ENCODE measurements at regions not wholly inside any gene's neighbourhood (a gene's known extent, or its start where the extent isn't known, plus 50 kb on each side); places are given as distances from the start of the nearest gene placed in this dataset.
A peak's percentile ranks its signal among the peaks of the same experiment; 100 is the strongest.

DNA sequence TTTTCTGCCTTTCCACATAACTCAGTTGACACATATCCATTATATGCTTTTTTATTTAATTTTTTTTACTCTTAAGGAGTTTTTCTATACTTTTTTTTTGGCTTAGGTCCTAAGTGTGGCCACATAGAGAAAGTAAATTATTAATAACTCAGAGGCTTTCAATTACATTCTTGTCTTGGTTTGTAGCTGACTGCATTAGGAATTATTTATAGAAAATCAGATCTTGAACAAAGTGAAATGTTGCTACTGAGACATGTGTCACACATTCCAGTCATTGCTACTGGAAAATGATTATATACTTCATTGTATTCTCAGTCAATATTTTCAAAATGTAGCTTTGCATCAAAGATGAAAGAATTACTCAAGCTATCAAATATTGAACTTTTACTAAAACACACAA, 1277.9 kb downstream of the CDY2B start:
- no peaks in the 10 kb centered on the region for H3K4me1 ChIP-seq (ENCODE audit: control insufficient read depth in 2 of 2, insufficient read depth in 1 of 2, low read depth in 1 of 2, low read length in 2 of 2)
- no peak overlapping the region for H3K4me3 ChIP-seq (ENCODE audit: low read length in 2 of 2)
- H3K23ac ChIP-seq (ENCODE audit: low read depth, low read length, poor library complexity): no peak overlapping the region
- no peak overlapping the region for H3K18ac ChIP-seq (ENCODE audit: low read length)
- H3K36me3 ChIP-seq (replicated peaks in 1 of 2; ENCODE audit: control insufficient read depth in 2 of 2, insufficient read depth in 2 of 2, low read length in 2 of 2): no peaks in the 10 kb centered on the region
- H3K27ac ChIP-seq (replicated peaks; ENCODE audit: low read length): no peak overlapping the region
- no peak overlapping the region for H4K8ac ChIP-seq (ENCODE audit: low read depth, low read length)
- H2BK15ac ChIP-seq (ENCODE audit: low read length): no peak overlapping the region
- no peak overlapping the region for H3K4ac ChIP-seq (ENCODE audit: low read length)
- H3K9me3 ChIP-seq (replicated peaks in 1 of 2; ENCODE audit: control insufficient read depth in 2 of 2, insufficient read depth in 1 of 2, low read depth in 1 of 2, low read length in 2 of 2): no peaks in the 10 kb centered on the region
- no peak overlapping the region for H2BK5ac ChIP-seq (ENCODE audit: low read length)
- no peak overlapping the region for H4K91ac ChIP-seq (ENCODE audit: low read depth, low read length, poor library complexity)
- no peak overlapping the region for H2BK12ac ChIP-seq (ENCODE audit: low read length)
- no peak overlapping the region for H2BK120ac ChIP-seq (ENCODE audit: low read depth, low read length)
- H2AFZ ChIP-seq (ENCODE audit: low read length): no peak overlapping the region
- H3K79me1 ChIP-seq (ENCODE audit: low read depth, low read length): no peaks in the 10 kb centered on the region
- no peak overlapping the region for H3K4me2 ChIP-seq (ENCODE audit: insufficient read depth, low read length, poor library complexity, severe bottlenecking)
- no peak overlapping the region for H2AK5ac ChIP-seq (ENCODE audit: low read depth, low read length)
- DNase-seq (ENCODE audit: low spot score): no peak
- H3K27me3 ChIP-seq (ENCODE audit: control insufficient read depth in 3 of 3, insufficient read depth in 3 of 3, low read depth in 1 of 3, low read length in 3 of 3): no peaks in the 10 kb centered on the region
- H3K14ac ChIP-seq (ENCODE audit: low read length): no peak overlapping the region
- H3K9ac ChIP-seq (ENCODE audit: low read depth, low read length, poor library complexity): no peak overlapping the region

DNA sequence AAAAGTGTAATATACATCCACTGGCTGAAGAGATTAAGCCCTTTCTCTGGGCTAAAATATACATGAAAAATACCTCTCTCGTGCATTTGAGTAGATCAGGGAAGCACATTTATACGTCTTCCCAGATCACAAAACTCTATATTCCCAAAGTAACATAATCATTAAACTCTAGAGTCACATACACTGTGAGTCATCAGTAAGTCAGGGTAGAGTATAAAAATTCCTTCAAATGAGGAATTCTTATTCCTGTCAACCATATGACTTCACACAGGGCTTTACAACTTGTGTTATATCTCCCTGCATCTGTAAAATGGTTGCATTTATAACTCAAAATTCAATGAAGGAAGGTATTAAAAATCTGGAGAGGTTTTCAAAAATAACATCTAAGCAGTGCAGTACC, 1278.4 kb downstream of the CDY2B start:
- no peak overlapping the region for H2AK5ac ChIP-seq (ENCODE audit: low read depth, low read length)
- no peak for DNase-seq (ENCODE audit: low spot score)
- H3K14ac ChIP-seq (ENCODE audit: low read length): no peak overlapping the region
- H3K27ac ChIP-seq (replicated peaks; ENCODE audit: low read length): no peak overlapping the region
- H4K91ac ChIP-seq (ENCODE audit: low read depth, low read length, poor library complexity): no peak overlapping the region
- H4K8ac ChIP-seq (ENCODE audit: low read depth, low read length): no peak overlapping the region
- no CpG with 5 or more reads among the region's 2 CpGs for WGBS, 2 donors (ENCODE audit: extremely low coverage in 2 of 2, insufficient read length in 2 of 2, insufficient replicate concordance in 1 of 2)
- no peaks in the 10 kb centered on the region for H3K9me3 ChIP-seq (replicated peaks in 1 of 2; ENCODE audit: control insufficient read depth in 2 of 2, insufficient read depth in 1 of 2, low read depth in 1 of 2, low read length in 2 of 2)
- H3K4ac ChIP-seq (ENCODE audit: low read length): no peak overlapping the region
- no peaks in the 10 kb centered on the region for H3K27me3 ChIP-seq (ENCODE audit: control insufficient read depth in 3 of 3, insufficient read depth in 3 of 3, low read depth in 1 of 3, low read length in 3 of 3)
- H3K18ac ChIP-seq (ENCODE audit: low read length): no peak overlapping the region
- no peak overlapping the region for H2BK5ac ChIP-seq (ENCODE audit: low read length)
- H3K4me3 ChIP-seq (ENCODE audit: low read length in 2 of 2): no peak overlapping the region
- H2AFZ ChIP-seq (ENCODE audit: low read length): no peak overlapping the region
- H2BK120ac ChIP-seq (ENCODE audit: low read depth, low read length): no peak overlapping the region
- H2BK15ac ChIP-seq (ENCODE audit: low read length): no peak overlapping the region
- H3K9ac ChIP-seq (ENCODE audit: low read depth, low read length, poor library complexity): no peak overlapping the region
- no peaks in the 10 kb centered on the region for H3K4me1 ChIP-seq (ENCODE audit: control insufficient read depth in 2 of 2, insufficient read depth in 1 of 2, low read depth in 1 of 2, low read length in 2 of 2)
- H3K4me2 ChIP-seq (ENCODE audit: insufficient read depth, low read length, poor library complexity, severe bottlenecking): no peak overlapping the region
- H3K79me1 ChIP-seq (ENCODE audit: low read depth, low read length): no peaks in the 10 kb centered on the region
- H2BK12ac ChIP-seq (ENCODE audit: low read length): no peak overlapping the region
- H3K36me3 ChIP-seq (replicated peaks in 1 of 2; ENCODE audit: control insufficient read depth in 2 of 2, insufficient read depth in 2 of 2, low read length in 2 of 2): no peaks in the 10 kb centered on the region
- no peak overlapping the region for H3K23ac ChIP-seq (ENCODE audit: low read depth, low read length, poor library complexity)

DNA sequence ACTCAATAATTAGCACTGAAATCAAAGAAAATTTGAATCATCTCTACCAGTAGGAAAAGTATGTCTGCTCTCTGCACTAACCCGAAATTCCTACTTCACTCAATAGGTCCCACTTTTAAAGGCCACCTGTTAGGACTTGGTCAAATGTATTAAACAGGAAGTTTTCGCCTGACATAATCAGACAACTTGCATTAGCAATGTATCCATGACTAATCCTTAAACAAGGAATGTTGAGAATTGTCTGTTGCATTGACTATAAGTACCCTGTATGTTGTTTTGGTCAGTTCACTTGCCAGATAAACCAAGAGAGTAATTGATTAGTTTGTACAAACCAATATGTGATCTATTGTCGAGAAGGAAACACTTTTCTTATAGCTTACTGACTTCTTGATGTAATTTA, 1308.0 kb downstream of the CDY2B start:
- no peak overlapping the region for H3K23ac ChIP-seq (ENCODE audit: low read depth, low read length, poor library complexity)
- H3K14ac ChIP-seq (ENCODE audit: low read length): no peak overlapping the region
- no peak for DNase-seq (ENCODE audit: low spot score)
- H3K4me1 ChIP-seq (ENCODE audit: control insufficient read depth in 2 of 2, insufficient read depth in 1 of 2, low read depth in 1 of 2, low read length in 2 of 2): no peaks in the 10 kb centered on the region
- H3K79me1 ChIP-seq (ENCODE audit: low read depth, low read length): no peaks in the 10 kb centered on the region
- no peak overlapping the region for H3K18ac ChIP-seq (ENCODE audit: low read length)
- H3K36me3 ChIP-seq (replicated peaks in 1 of 2; ENCODE audit: control insufficient read depth in 2 of 2, insufficient read depth in 2 of 2, low read length in 2 of 2): no peaks in the 10 kb centered on the region
- no peak overlapping the region for H4K91ac ChIP-seq (ENCODE audit: low read depth, low read length, poor library complexity)
- no peak overlapping the region for H3K27ac ChIP-seq (replicated peaks; ENCODE audit: low read length)
- no peaks in the 10 kb centered on the region for H3K9me3 ChIP-seq (replicated peaks in 1 of 2; ENCODE audit: control insufficient read depth in 2 of 2, insufficient read depth in 1 of 2, low read depth in 1 of 2, low read length in 2 of 2)
- H2BK15ac ChIP-seq (ENCODE audit: low read length): no peak overlapping the region
- H3K4me2 ChIP-seq (ENCODE audit: insufficient read depth, low read length, poor library complexity, severe bottlenecking): no peak overlapping the region
- no peak overlapping the region for H2BK5ac ChIP-seq (ENCODE audit: low read length)
- no peak overlapping the region for H3K9ac ChIP-seq (ENCODE audit: low read depth, low read length, poor library complexity)
- H3K27me3 ChIP-seq (ENCODE audit: control insufficient read depth in 3 of 3, insufficient read depth in 3 of 3, low read depth in 1 of 3, low read length in 3 of 3): no peaks in the 10 kb centered on the region
- no peak overlapping the region for H3K4me3 ChIP-seq (ENCODE audit: low read length in 2 of 2)
- no CpG with 5 or more reads among the region's 3 CpGs for WGBS, 2 donors (ENCODE audit: extremely low coverage in 2 of 2, insufficient read length in 2 of 2, insufficient replicate concordance in 1 of 2)
- H2BK120ac ChIP-seq (ENCODE audit: low read depth, low read length): no peak overlapping the region
- H2AK5ac ChIP-seq (ENCODE audit: low read depth, low read length): no peak overlapping the region
- no peak overlapping the region for H2AFZ ChIP-seq (ENCODE audit: low read length)
- H4K8ac ChIP-seq (ENCODE audit: low read depth, low read length): no peak overlapping the region
- no peak overlapping the region for H3K4ac ChIP-seq (ENCODE audit: low read length)
- H2BK12ac ChIP-seq (ENCODE audit: low read length): no peak overlapping the region

DNA sequence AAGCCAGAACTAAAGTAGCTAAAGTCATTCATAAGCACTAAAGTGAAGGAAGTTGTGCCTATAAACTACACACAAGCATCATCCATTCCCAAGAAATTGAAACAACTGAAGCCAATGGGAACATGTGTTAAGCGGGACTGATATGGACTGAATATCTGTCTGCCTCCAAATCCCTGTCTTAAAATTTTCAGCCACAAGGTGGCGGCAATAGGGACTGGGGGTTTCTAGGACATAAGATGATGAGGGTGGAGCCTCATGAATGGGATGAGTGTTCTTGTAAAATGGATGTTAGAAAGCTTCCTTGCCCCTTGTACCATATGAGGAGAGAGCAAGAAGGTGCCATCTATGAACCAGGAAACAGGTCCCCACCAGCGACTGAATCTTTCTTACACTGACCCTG, 1317.5 kb downstream of the CDY2B start:
- H3K27me3 ChIP-seq (ENCODE audit: control insufficient read depth in 3 of 3, insufficient read depth in 3 of 3, low read depth in 1 of 3, low read length in 3 of 3): no peaks in the 10 kb centered on the region
- no peaks in the 10 kb centered on the region for H3K36me3 ChIP-seq (replicated peaks in 1 of 2; ENCODE audit: control insufficient read depth in 2 of 2, insufficient read depth in 2 of 2, low read length in 2 of 2)
- no peak overlapping the region for H2AK5ac ChIP-seq (ENCODE audit: low read depth, low read length)
- H3K4me2 ChIP-seq (ENCODE audit: insufficient read depth, low read length, poor library complexity, severe bottlenecking): no peak overlapping the region
- H3K14ac ChIP-seq (ENCODE audit: low read length): no peak overlapping the region
- H2AFZ ChIP-seq (ENCODE audit: low read length): no peak overlapping the region
- no peak overlapping the region for H3K23ac ChIP-seq (ENCODE audit: low read depth, low read length, poor library complexity)
- H2BK5ac ChIP-seq (ENCODE audit: low read length): no peak overlapping the region
- no peak overlapping the region for H2BK12ac ChIP-seq (ENCODE audit: low read length)
- no peak overlapping the region for H3K27ac ChIP-seq (replicated peaks; ENCODE audit: low read length)
- H2BK15ac ChIP-seq (ENCODE audit: low read length): no peak overlapping the region
- H3K4ac ChIP-seq (ENCODE audit: low read length): no peak overlapping the region
- no peaks in the 10 kb centered on the region for H3K9me3 ChIP-seq (replicated peaks in 1 of 2; ENCODE audit: control insufficient read depth in 2 of 2, insufficient read depth in 1 of 2, low read depth in 1 of 2, low read length in 2 of 2)
- H3K18ac ChIP-seq (ENCODE audit: low read length): no peak overlapping the region
- H4K8ac ChIP-seq (ENCODE audit: low read depth, low read length): no peak overlapping the region
- H3K4me3 ChIP-seq (ENCODE audit: low read length in 2 of 2): no peak overlapping the region
- no CpG with 5 or more reads among the region's 3 CpGs for WGBS, 2 donors (ENCODE audit: extremely low coverage in 2 of 2, insufficient read length in 2 of 2, insufficient replicate concordance in 1 of 2)
- no peaks in the 10 kb centered on the region for H3K4me1 ChIP-seq (ENCODE audit: control insufficient read depth in 2 of 2, insufficient read depth in 1 of 2, low read depth in 1 of 2, low read length in 2 of 2)
- no peak overlapping the region for H3K9ac ChIP-seq (ENCODE audit: low read depth, low read length, poor library complexity)
- H4K91ac ChIP-seq (ENCODE audit: low read depth, low read length, poor library complexity): no peak overlapping the region
- H2BK120ac ChIP-seq (ENCODE audit: low read depth, low read length): no peak overlapping the region
- peak; percentile 0 for DNase-seq (ENCODE audit: low spot score)
- no peaks in the 10 kb centered on the region for H3K79me1 ChIP-seq (ENCODE audit: low read depth, low read length)

Measured in neuronal stem cell (in vitro differentiated cells).